Endometrium (tissue), 2 donors: ENCODE measurements at regions not wholly inside any gene's neighbourhood (a gene's known extent, or its start where the extent isn't known, plus 50 kb on each side); places are given as distances from the start of the nearest gene placed in this dataset.

Source experiments
- FAIRE-seq: peaks from 2 replicates; lab custom pipeline; 2012; peaks lifted over from hg19 to GRCh38; lab: Jason Lieb, UNC
- donor health status: control.
- donor health status: control.

- no peak for FAIRE-seq
Observed at GRCh38 chr3:74129611-74130010, 484.8 kb downstream of the CNTN3 start.

- no peak for FAIRE-seq
Observed at GRCh38 chr3:74129056-74129455, 485.4 kb downstream of the CNTN3 start.

DNA sequence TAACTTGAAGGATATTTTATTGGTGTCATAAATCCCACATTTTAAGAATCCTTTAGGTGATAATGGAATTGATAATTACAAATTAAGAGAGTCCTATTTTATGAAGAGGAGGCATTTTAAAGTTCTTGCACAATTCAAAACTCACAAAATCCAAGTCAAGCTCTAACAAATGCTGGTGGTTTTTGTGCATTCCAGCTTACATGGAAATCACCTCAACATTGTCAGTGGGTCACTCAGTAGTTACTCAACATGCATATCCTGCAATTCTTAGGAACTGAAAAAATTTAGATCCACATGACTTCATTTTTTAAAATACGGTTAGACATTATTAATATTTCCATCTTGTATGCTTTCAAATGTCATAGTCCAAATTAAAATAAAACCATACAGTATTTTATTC, 487.2 kb downstream of the CNTN3 start:
- no peak for FAIRE-seq

- no peak for FAIRE-seq
Observed at GRCh38 chr3:74124782-74125181, 489.7 kb downstream of the CNTN3 start.

DNA sequence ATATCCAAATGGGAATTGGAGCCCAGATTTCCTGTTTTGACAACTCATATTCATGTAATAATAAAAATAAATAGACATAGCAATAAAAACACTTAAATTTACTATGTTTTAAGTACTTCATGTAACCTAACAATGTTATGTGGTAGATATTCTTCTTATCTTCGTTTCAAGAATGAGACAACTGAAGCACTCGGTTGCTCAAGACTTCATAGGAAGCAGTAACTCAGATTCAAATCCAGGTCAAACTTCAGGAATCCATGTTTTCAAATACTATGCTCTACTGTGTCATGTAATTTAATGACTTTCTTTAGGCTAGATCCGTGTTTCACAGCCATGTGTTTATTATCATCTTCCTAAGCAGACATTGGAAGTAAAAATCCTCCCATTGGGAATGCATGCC, 492.2 kb downstream of the CNTN3 start:
- FAIRE-seq = peak; percentile 98

DNA sequence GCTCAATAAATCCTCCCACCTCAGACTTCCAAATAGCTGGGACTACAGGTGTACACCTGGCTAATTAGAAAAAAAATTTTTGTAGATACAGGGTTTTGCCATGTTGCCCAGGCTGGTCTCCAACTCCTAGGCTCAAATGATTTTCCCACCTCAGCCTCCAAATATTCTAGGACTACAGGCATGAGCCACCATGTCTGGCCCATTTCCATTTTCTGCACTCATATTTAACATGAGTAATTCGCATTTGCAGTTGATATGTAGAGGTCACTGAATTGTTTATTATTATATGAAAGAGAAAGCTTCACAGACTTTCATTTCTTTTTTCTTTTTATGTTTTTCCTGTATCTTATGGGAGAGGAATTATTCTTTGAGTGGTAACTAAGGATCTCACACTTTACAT, 492.7 kb downstream of the CNTN3 start:
- FAIRE-seq = no peak

DNA sequence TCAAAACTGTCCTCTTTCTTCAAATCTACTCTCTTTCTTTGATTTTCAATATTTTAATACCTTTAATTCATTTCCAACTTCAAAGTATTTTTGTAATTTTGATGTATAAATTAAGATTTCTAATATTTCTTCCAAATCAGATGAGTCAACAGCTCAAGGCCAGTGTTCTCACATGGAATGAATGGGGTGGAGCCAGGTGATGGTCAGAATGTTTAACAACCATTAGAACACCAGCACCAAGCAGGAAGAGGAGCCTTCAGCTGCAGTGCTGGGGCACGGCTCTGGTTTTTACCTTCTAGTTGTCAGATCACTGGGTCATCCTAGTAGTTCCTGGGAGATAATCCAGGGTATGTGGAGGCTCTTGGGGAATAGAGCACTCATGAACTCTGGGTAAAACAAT, 494.5 kb upstream of the PDZRN3 start:
- no peak for FAIRE-seq

GRCh38 chr3:74115906-74116305, 491.2 kb upstream of the PDZRN3 start:
- FAIRE-seq = no peak

DNA sequence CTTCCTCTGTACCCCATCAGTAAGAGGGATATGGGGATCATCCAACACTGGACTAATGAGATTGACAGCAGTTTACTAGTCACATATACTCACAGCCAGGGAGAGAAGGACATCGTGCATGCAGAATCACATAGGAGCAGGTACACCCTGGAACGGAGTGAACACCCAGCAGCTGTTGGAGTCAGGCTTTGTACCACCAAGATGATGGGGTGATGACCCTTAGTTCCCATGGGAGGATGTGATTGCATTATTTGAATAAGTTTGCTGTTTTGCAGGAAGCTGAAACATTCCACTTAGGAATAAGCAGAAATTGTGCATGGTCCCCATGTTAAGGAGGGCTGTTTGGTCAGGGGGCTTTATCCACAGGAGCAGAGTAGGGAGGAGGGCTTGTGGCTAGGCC, 482.7 kb upstream of the PDZRN3 start:
- no peak for FAIRE-seq

GRCh38 chr3:74106925-74107324, 482.2 kb upstream of the PDZRN3 start:
- no peak for FAIRE-seq

GRCh38 chr3:74091204-74091603, 466.5 kb upstream of the PDZRN3 start:
- no peak for FAIRE-seq

- FAIRE-seq = no peak
Observed at GRCh38 chr3:74089814-74090213, 465.1 kb upstream of the PDZRN3 start.

DNA sequence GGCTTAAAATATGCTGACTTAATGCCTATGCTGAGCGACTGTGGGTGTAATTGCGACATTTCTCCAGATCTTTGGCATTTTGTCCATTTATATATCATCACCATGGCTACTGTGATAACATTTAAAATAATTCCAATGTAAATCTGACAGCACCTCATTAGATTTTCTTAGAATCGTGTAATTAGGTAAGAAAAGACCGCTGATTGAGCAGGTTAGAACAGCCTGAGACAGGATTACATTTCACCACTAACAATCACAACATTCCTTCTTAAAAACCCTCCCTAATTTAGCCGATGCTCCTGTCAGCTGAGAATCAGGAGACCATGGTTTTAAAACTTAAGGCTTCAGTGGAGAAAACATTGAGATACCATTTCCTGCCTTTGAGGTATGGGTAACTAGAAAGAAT, 455.3 kb upstream of the PDZRN3 start:
- FAIRE-seq = no peak

- no peak for FAIRE-seq
Observed at GRCh38 chr3:74075241-74075640, 450.5 kb upstream of the PDZRN3 start.

- no peak for FAIRE-seq
Observed at GRCh38 chr3:74074700-74075099, 450.0 kb upstream of the PDZRN3 start.

DNA sequence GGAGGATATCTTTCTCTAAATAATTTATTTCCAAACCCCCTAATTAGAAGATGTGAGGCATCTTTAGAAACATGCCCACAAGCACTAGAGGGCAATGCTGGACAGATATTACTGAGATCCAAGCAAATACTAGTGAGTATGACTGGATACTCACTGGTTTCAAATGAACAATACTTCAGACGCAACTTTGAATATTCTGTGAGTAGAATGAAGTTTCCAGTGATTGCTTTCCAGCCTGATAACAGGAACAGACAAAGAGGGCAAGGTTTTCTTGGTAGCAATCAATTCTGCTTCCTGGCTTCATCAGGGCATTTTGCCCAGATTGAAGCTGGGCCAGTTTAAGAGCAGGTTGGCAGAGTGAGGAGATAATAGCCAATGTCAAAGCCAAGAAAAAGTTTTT, 442.6 kb upstream of the PDZRN3 start:
- no peak for FAIRE-seq

- FAIRE-seq = no peak
Observed at GRCh38 chr3:74066456-74066855, 441.7 kb upstream of the PDZRN3 start.

GRCh38 chr3:74059923-74060600, 435.3 kb upstream of the PDZRN3 start:
- no peak for FAIRE-seq

DNA sequence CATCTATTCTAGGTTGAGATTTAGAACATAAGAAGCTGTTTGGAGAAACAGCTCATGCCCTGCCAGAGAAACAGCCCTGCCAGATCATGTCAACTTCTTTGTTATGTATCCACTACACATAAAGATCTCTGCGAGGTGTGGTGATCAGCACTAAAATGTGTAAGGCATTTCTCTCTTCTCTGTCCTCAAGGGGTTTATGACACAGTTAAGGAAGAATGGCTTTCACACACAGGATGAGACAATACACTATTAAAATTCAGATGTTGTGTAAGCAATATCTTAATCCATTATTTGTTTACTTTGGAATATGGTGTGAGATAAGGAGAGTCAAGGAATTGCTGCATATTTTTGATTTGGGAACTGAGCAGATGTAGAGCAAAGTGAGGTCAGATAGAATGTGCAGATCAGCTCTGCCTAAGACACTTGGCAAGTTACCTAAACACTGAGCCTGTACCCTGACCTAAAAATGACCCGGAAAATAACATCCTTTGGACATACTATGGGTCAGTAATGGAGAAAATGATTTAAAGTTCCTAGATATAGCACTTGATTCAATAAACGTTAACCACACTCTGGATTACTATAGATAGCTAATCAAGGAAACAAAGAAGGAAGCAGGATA, 434.7 kb upstream of the PDZRN3 start:
- FAIRE-seq = no peak

DNA sequence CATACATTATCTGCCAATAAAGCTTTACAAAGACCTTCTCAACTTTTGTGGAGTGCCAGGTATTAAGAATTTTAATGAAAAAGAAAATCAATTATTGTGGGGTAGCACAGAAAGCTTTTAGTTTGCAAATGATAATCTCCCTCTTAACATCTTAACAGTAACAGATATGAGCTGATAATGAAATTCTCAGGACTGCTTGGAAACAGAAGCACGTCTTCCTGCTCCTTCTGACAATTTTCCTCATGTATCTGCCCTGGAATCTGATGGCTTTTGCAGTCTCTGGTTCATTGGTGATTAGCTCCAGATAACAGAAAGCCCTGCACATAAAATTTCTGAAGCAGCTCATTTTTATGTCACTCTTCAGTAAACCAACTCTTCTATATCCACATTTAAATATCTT, 432.4 kb upstream of the PDZRN3 start:
- no peak for FAIRE-seq

- FAIRE-seq = no peak
Observed at GRCh38 chr3:74055061-74055460, 430.3 kb upstream of the PDZRN3 start.

- FAIRE-seq = no peak
Observed at GRCh38 chr3:74054566-74054965, 429.8 kb upstream of the PDZRN3 start.

DNA sequence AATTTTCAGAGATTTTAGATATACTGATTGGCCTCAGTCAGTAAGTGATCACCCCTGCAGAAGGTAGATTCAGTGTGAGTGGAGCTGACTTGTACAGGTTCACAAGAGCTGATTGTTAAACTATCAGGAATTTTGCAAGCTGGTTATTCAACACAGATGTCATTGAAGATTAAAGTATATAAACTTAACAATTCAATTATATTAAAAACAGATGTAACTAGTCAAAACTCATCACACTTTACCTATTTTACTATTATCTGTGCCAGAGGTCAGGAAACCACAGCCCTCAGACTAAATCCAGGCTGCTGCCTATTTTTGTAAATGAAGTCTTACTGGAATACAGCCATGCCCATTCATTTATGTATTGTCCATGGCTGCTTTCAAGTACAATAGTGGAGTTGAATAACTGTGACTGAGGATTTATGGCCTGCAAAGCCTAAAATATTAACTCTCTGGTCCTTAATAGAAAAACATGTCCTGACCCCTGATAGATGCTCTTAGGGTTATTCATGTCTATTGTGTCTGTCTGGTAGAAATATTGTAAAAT, 429.3 kb upstream of the PDZRN3 start:
- FAIRE-seq = no peak

DNA sequence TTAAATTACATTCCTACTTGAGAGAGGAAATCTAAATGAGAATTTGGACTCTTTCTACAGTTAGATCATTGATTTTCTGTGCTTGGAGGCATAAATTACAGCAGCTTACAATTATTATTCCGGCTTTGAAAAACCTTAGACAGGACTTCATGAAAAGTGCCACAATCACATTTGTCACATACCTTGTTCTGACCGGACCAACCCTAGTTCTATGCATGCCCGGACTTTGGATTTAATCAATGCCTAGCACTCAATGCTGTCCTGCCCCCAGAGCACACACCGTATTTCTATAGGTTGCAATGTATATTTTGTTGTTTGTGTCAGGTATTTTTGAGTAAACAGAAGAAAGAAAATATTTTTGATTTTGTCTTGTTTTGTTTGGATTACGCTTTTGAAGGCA, 424.7 kb upstream of the PDZRN3 start:
- FAIRE-seq = no peak
